Smooth muscle cell (in vitro differentiated cells): ENCODE measurements at regions not wholly inside any gene's neighbourhood (a gene's known extent, or its start where the extent isn't known, plus 50 kb on each side); places are given as distances from the start of the nearest gene placed in this dataset.
A peak's percentile ranks its signal among the peaks of the same experiment; 100 is the strongest.
"Not testable (repeated sequence)": the region's sequence is repeated elsewhere in the genome, so short reads cannot be mapped to it uniquely, and the experiment has no call there.

Experiments used
- DNase-seq: peaks from one replicate; lab custom pipeline; 2025; ENCODE audit not compliant: unreplicated experiment; lab: John Stamatoyannopoulos, UW
- H2AFZ ChIP-seq: fragments of 200-600 bp; sonication (generic); 2 replicates; pipeline ENCODE4 v1.6.0; 2016; ENCODE audit warnings: antibody characterized with exemption, low read depth, mild to moderate bottlenecking
- H3F3A ChIP-seq: fragments of 200-600 bp; sonication (generic); 2 replicates; pipeline ENCODE4 v1.6.0; 2017; ENCODE audit warnings: antibody characterized with exemption, low read depth
- H3K27ac ChIP-seq: fragments of 200-600 bp; sonication (generic); 2 replicates; pipeline ENCODE4 v1.5.1; 2016; ENCODE audit warnings: low read depth, mild to moderate bottlenecking
- H3K27me3 ChIP-seq: fragments of 200-600 bp; sonication (generic); 2 replicates; pipeline ENCODE4 v1.6.1; 2016; ENCODE audit warnings: low read depth, mild to moderate bottlenecking
- H3K36me3 ChIP-seq: fragments of 200-600 bp; sonication (generic); 2 replicates; pipeline ENCODE4 v1.5.1; 2016; ENCODE audit warnings: low read depth
- H3K4me1 ChIP-seq: fragments of 200-600 bp; sonication (generic); 2 replicates; pipeline ENCODE4 v1.5.1; 2016; ENCODE audit warnings: low read depth
- H3K4me2 ChIP-seq: fragments of 200-600 bp; sonication (generic); 2 replicates; pipeline ENCODE4 v1.6.0; 2016; ENCODE audit warnings: mild to moderate bottlenecking
- H3K4me3 ChIP-seq: fragments of 200-600 bp; sonication (generic); 2 replicates; pipeline ENCODE4 v1.5.1; 2016; ENCODE audit warnings: mild to moderate bottlenecking
- H3K79me2 ChIP-seq: fragments of 200-600 bp; sonication (generic); 2 replicates; pipeline ENCODE4 v1.6.0; 2016; ENCODE audit warnings: low read depth, mild to moderate bottlenecking
- H3K9ac ChIP-seq: fragments of 200-600 bp; sonication (generic); 2 replicates; pipeline ENCODE4 v1.6.0; 2016; ENCODE audit warnings: low read depth
- H3K9me3 ChIP-seq: fragments of 200-600 bp; sonication (generic); replicated peaks from 2 replicates; pipeline ENCODE4 v1.5.1; 2016; ENCODE audit warnings: low read depth
- H4K20me1 ChIP-seq: fragments of 200-600 bp; sonication (generic); 2 replicates; pipeline ENCODE4 v1.6.0; 2016; ENCODE audit warnings: low read depth
- CTCF ChIP-seq: fragments of 200-600 bp; sonication (generic); IDR thresholded peaks from 2 replicates; pipeline ENCODE4 v1.5.1; 2017; ENCODE audit warnings: borderline replicate concordance, mild to moderate bottlenecking, antibody characterized with exemption; ENCODE audit not compliant: insufficient read depth, poor library complexity, severe bottlenecking
- WGBS: methylation state at CpG from one replicate; pipeline ENCODE4 v1.1.7; 2016; ENCODE audit warnings: low lambda C conversion rate; 5-methylcytosine and 5-hydroxymethylcytosine counted together

- Histone ChIP-seq H3K4me1 (no peaks in the 10 kb centered on the region), H3K36me3 (no peaks in the 10 kb centered on the region), H2AFZ (no peak overlapping the region), H3K79me2 (no peaks in the 10 kb centered on the region), H3K9me3 (no peaks in the 10 kb centered on the region), H3F3A (no peaks in the 10 kb centered on the region), H4K20me1 (no peaks in the 10 kb centered on the region), H3K9ac (no peak overlapping the region), H3K4me2 (no peak overlapping the region), H3K27ac (no peak overlapping the region), H3K4me3 (no peak overlapping the region), H3K27me3 (no peaks in the 10 kb centered on the region)
- no peak for DNase-seq
- no peak for TF ChIP-seq CTCF
Observed at GRCh38 chr5:87132696-87133095, 135.0 kb upstream of the RASA1 start.

- not testable (repeated sequence) for H3K9me3 ChIP-seq, H3K27ac ChIP-seq, H3K9ac ChIP-seq, H4K20me1 ChIP-seq, H3K4me3 ChIP-seq, H3K79me2 ChIP-seq, H3K4me2 ChIP-seq, H3K27me3 ChIP-seq, H3K4me1 ChIP-seq, H3K36me3 ChIP-seq, DNase-seq, H2AFZ ChIP-seq, H3F3A ChIP-seq
Observed at GRCh38 chr5:87134513-87134912, 133.2 kb upstream of the RASA1 start.

- Histone ChIP-seq H3K9me3 (no peaks in the 10 kb centered on the region), H2AFZ (peak overlapping the region; percentile 68), H3K27ac (no peak overlapping the region), H4K20me1 (no peaks in the 10 kb centered on the region), H3K4me1 (no peaks in the 10 kb centered on the region), H3K79me2 (no peaks in the 10 kb centered on the region), H3K9ac (no peak overlapping the region), H3K27me3 (no peaks in the 10 kb centered on the region), H3K4me3 (no peak overlapping the region), H3K36me3 (no peaks in the 10 kb centered on the region), H3F3A (no peaks in the 10 kb centered on the region), H3K4me2 (no peak overlapping the region)
- 74% methylated on average over 1 of the region's 1 CpG for WGBS
- DNase-seq, result no peak
- TF ChIP-seq CTCF, result no peak
Observed at GRCh38 chr5:87136096-87136495, 131.6 kb upstream of the RASA1 start.

- no peak overlapping the region for H3K4me3 ChIP-seq
- no peak overlapping the region for H2AFZ ChIP-seq
- H3K27ac ChIP-seq, result no peak overlapping the region
- H4K20me1 ChIP-seq, result no peaks in the 10 kb centered on the region
- H3K4me2 ChIP-seq, result no peak overlapping the region
- no peaks in the 10 kb centered on the region for H3K79me2 ChIP-seq
- H3K9me3 ChIP-seq, result no peaks in the 10 kb centered on the region
- no peak overlapping the region for H3K9ac ChIP-seq
- no peaks in the 10 kb centered on the region for H3K4me1 ChIP-seq
- H3K36me3 ChIP-seq, result no peaks in the 10 kb centered on the region
- H3K27me3 ChIP-seq, result no peaks in the 10 kb centered on the region
- DNase-seq, result no peak
- WGBS, result 97% methylated on average over 1 of the region's 1 CpG
- H3F3A ChIP-seq, result no peaks in the 10 kb centered on the region
- no peak for TF ChIP-seq CTCF
Observed at GRCh38 chr5:87136733-87137132, 130.9 kb upstream of the RASA1 start.
